Neutrophil (primary cell): ENCODE measurements at regions not wholly inside any gene's neighbourhood (a gene's known extent, or its start where the extent isn't known, plus 50 kb on each side); places are given as distances from the start of the nearest gene placed in this dataset.

Experiments used
- H3K27ac ChIP-seq: fragments of 200-600 bp; sonication (generic); 2 replicates; pipeline ENCODE4 v1.5.1; 2016; ENCODE audit warnings: mild to moderate bottlenecking, moderate library complexity
- H3K27me3 ChIP-seq: fragments of 200-600 bp; sonication (generic); 2 replicates; pipeline ENCODE4 v1.6.0; 2016; ENCODE audit warnings: mild to moderate bottlenecking
- H3K36me3 ChIP-seq: fragments of 200-600 bp; sonication (generic); 2 replicates; pipeline ENCODE4 v1.5.1; 2017
- H3K4me1 ChIP-seq, 2 experiments: fragments of 200-600 bp in 1 of 2; sonication (generic) in 1 of 2; 1 replicate in 1 of 2; 2 replicates in 1 of 2; pipeline versions ENCODE4 v1.5.1 to v1.6.1; 2013 to 2016; ENCODE audit warnings: low read depth in 1 of 2, low read length in 1 of 2, mild to moderate bottlenecking in 1 of 2, moderate library complexity in 1 of 2; ENCODE audit not compliant: control insufficient read depth in 1 of 2, insufficient read depth in 1 of 2
- H3K4me3 ChIP-seq, 2 experiments: fragments of 200-600 bp in 1 of 2; sonication (generic) in 1 of 2; 1 replicate in 1 of 2; 2 replicates in 1 of 2; pipeline ENCODE4 v1.5.1; 2013 to 2016; ENCODE audit warnings: low read depth in 1 of 2, low read length in 1 of 2, mild to moderate bottlenecking in 1 of 2, moderate library complexity in 1 of 2
- H3K9me3 ChIP-seq: fragments of 200-600 bp; sonication (generic); 2 replicates; pipeline ENCODE4 v1.5.1; 2016
- CTCF ChIP-seq: fragments of 200-600 bp; sonication (generic); IDR thresholded peaks from 2 replicates; pipeline ENCODE4 v1.5.1; 2016; ENCODE audit warnings: antibody characterized with exemption

GRCh38 chr2:82233806-82234205 is 1929.3 kb upstream of the LRRTM1 start:
- Histone ChIP-seq H3K4me1 (no peaks in the 10 kb centered on the region), H3K9me3 (no peaks in the 10 kb centered on the region), H3K4me3 (no peak overlapping the region), H3K27me3 (no peaks in the 10 kb centered on the region), H3K27ac (no peak overlapping the region), H3K36me3 (no peaks in the 10 kb centered on the region)
- no peak for TF ChIP-seq CTCF

- H3K4me1 ChIP-seq: no peaks in the 10 kb centered on the region
- H3K27me3 ChIP-seq: no peaks in the 10 kb centered on the region
- no peak overlapping the region for H3K27ac ChIP-seq
- no peaks in the 10 kb centered on the region for H3K36me3 ChIP-seq
- TF ChIP-seq CTCF: no peak
- H3K9me3 ChIP-seq: no peaks in the 10 kb centered on the region
- H3K4me3 ChIP-seq: no peak overlapping the region
Observed at GRCh38 chr2:82230406-82230805, 1925.9 kb upstream of the LRRTM1 start.

- no peak for TF ChIP-seq CTCF
- Histone ChIP-seq H3K36me3 (no peaks in the 10 kb centered on the region), H3K4me3 (no peak overlapping the region), H3K4me1 (no peaks in the 10 kb centered on the region), H3K27me3 (no peaks in the 10 kb centered on the region), H3K9me3 (no peaks in the 10 kb centered on the region), H3K27ac (no peak overlapping the region)
Observed at GRCh38 chr2:82226441-82226840, 1921.9 kb upstream of the LRRTM1 start.

GRCh38 chr2:82224301-82224940 is 1919.9 kb upstream of the LRRTM1 start:
- no peaks in the 10 kb centered on the region for H3K27me3 ChIP-seq
- no peaks in the 10 kb centered on the region for H3K4me1 ChIP-seq
- no peaks in the 10 kb centered on the region for H3K9me3 ChIP-seq
- no peak overlapping the region for H3K27ac ChIP-seq
- TF ChIP-seq CTCF: no peak
- H3K36me3 ChIP-seq: no peaks in the 10 kb centered on the region
- no peak overlapping the region for H3K4me3 ChIP-seq

- H3K27ac ChIP-seq: no peak overlapping the region
- no peaks in the 10 kb centered on the region for H3K36me3 ChIP-seq
- no peak for TF ChIP-seq CTCF
- no peak overlapping the region for H3K4me3 ChIP-seq
- no peaks in the 10 kb centered on the region for H3K4me1 ChIP-seq
- H3K27me3 ChIP-seq: no peaks in the 10 kb centered on the region
- H3K9me3 ChIP-seq: no peaks in the 10 kb centered on the region
Observed at GRCh38 chr2:82215212-82215611, 1910.7 kb upstream of the LRRTM1 start.

- no peak overlapping the region for H3K27ac ChIP-seq
Observed at GRCh38 chr2:82199493-82199852, 1894.9 kb upstream of the LRRTM1 start.

More at GRCh38 chr2:82199493-82199852, 1894.9 kb upstream of the LRRTM1 start:
- no peak for TF ChIP-seq CTCF
- Histone ChIP-seq H3K4me1 (no peaks in the 10 kb centered on the region), H3K9me3 (no peaks in the 10 kb centered on the region), H3K36me3 (no peaks in the 10 kb centered on the region), H3K27me3 (no peaks in the 10 kb centered on the region), H3K4me3 (no peak overlapping the region)
